H1 (cell line): ENCODE measurements at regions not wholly inside any gene's neighbourhood (a gene's known extent, or its start where the extent isn't known, plus 50 kb on each side); places are given as distances from the start of the nearest gene placed in this dataset.

Experiments used
- KDM5A ChIP-seq: fragments of 200-600 bp; IDR thresholded peaks from 2 replicates; pipeline ENCODE4 v1.7.1; 2012; ENCODE audit warnings: mild to moderate bottlenecking, low read length, inconsistent platforms, mixed read lengths
- NRF1 ChIP-seq: IDR thresholded peaks from 2 replicates; pipeline ENCODE4 v1.6.1; 2011; ENCODE audit warnings: mild to moderate bottlenecking, low read depth, low read length, improper control_type of control experiment
- POLR2AphosphoS5 ChIP-seq: IDR thresholded peaks from 2 replicates; pipeline ENCODE4 v1.6.1; 2011; ENCODE audit warnings: low read depth, low read length
- RAD21 ChIP-seq, 2 experiments: IDR thresholded peaks in 1 of 2; conservative IDR thresholded peaks in 1 of 2; 2 replicates each; pipeline ENCODE4 v1.6.1; 2011; ENCODE audit warnings: low read depth in 2 of 2, low read length in 2 of 2, improper control_type of control experiment in 1 of 2, inconsistent platforms in 1 of 2, mild to moderate bottlenecking in 1 of 2, moderate library complexity in 1 of 2
- TF ChIP-seq, protein P1 (sequence below): fragments of 300-600 bp; sonication (generic); IDR thresholded peaks from 2 replicates; pipeline ENCODE4 v1.7.1; 2012; ENCODE audit warnings: low read length, moderate library complexity, mild to moderate bottlenecking, inconsistent platforms; ENCODE audit not compliant: insufficient replicate concordance

DNA sequence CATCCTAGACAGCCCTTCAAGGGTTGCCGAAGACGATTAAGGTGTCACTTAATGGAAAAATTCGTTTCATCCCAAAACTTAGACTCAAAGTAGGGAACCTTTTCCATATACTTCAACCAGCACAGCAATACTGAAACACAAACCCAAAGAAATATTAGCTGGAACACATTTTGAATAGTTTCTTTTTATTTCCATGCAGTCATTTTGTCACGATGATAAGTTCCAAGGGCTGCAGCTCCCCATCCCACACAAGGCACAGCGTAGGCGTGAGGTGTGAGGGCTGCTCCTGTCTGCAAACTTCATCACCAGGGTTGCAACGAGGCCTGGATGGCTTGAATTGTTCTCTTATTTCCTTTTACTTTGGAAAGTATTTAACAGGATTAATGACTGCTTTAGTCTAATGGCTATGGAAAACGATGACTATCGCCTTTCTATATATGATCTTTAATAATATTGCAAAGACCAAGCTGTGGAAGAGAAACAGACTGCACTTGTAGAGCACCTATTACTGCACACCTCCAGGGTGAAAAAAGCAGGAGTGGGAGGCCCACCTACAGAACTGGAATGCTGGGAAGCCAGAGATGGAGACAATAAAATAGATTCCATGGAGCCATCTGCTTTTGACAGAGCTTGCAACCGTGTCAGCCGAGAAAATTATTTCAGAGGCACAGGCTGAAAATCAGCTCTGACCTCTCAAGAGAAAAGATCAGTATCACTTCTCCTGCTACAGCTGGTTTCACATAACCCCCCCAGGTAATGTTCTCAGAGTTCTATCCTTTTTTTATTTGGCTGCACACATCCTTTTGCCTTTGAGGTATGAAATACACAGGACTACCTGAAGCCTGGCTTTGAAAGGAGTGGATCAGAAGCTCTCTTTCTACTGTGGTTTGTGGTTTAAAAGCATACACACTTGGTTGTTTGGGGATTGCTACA, 274.5 kb upstream of the NBEA start (continued):
- TF ChIP-seq, protein P1, sequence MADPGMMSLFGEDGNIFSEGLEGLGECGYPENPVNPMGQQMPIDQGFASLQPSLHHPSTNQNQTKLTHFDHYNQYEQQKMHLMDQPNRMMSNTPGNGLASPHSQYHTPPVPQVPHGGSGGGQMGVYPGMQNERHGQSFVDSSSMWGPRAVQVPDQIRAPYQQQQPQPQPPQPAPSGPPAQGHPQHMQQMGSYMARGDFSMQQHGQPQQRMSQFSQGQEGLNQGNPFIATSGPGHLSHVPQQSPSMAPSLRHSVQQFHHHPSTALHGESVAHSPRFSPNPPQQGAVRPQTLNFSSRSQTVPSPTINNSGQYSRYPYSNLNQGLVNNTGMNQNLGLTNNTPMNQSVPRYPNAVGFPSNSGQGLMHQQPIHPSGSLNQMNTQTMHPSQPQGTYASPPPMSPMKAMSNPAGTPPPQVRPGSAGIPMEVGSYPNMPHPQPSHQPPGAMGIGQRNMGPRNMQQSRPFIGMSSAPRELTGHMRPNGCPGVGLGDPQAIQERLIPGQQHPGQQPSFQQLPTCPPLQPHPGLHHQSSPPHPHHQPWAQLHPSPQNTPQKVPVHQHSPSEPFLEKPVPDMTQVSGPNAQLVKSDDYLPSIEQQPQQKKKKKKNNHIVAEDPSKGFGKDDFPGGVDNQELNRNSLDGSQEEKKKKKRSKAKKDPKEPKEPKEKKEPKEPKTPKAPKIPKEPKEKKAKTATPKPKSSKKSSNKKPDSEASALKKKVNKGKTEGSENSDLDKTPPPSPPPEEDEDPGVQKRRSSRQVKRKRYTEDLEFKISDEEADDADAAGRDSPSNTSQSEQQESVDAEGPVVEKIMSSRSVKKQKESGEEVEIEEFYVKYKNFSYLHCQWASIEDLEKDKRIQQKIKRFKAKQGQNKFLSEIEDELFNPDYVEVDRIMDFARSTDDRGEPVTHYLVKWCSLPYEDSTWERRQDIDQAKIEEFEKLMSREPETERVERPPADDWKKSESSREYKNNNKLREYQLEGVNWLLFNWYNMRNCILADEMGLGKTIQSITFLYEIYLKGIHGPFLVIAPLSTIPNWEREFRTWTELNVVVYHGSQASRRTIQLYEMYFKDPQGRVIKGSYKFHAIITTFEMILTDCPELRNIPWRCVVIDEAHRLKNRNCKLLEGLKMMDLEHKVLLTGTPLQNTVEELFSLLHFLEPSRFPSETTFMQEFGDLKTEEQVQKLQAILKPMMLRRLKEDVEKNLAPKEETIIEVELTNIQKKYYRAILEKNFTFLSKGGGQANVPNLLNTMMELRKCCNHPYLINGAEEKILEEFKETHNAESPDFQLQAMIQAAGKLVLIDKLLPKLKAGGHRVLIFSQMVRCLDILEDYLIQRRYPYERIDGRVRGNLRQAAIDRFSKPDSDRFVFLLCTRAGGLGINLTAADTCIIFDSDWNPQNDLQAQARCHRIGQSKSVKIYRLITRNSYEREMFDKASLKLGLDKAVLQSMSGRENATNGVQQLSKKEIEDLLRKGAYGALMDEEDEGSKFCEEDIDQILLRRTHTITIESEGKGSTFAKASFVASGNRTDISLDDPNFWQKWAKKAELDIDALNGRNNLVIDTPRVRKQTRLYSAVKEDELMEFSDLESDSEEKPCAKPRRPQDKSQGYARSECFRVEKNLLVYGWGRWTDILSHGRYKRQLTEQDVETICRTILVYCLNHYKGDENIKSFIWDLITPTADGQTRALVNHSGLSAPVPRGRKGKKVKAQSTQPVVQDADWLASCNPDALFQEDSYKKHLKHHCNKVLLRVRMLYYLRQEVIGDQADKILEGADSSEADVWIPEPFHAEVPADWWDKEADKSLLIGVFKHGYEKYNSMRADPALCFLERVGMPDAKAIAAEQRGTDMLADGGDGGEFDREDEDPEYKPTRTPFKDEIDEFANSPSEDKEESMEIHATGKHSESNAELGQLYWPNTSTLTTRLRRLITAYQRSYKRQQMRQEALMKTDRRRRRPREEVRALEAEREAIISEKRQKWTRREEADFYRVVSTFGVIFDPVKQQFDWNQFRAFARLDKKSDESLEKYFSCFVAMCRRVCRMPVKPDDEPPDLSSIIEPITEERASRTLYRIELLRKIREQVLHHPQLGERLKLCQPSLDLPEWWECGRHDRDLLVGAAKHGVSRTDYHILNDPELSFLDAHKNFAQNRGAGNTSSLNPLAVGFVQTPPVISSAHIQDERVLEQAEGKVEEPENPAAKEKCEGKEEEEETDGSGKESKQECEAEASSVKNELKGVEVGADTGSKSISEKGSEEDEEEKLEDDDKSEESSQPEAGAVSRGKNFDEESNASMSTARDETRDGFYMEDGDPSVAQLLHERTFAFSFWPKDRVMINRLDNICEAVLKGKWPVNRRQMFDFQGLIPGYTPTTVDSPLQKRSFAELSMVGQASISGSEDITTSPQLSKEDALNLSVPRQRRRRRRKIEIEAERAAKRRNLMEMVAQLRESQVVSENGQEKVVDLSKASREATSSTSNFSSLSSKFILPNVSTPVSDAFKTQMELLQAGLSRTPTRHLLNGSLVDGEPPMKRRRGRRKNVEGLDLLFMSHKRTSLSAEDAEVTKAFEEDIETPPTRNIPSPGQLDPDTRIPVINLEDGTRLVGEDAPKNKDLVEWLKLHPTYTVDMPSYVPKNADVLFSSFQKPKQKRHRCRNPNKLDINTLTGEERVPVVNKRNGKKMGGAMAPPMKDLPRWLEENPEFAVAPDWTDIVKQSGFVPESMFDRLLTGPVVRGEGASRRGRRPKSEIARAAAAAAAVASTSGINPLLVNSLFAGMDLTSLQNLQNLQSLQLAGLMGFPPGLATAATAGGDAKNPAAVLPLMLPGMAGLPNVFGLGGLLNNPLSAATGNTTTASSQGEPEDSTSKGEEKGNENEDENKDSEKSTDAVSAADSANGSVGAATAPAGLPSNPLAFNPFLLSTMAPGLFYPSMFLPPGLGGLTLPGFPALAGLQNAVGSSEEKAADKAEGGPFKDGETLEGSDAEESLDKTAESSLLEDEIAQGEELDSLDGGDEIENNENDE: no peak
- no peak for TF ChIP-seq NRF1
- no peak for TF ChIP-seq RAD21 (IDR thresholded peaks at IDR 0.05 in 1 of 2, conservative IDR thresholded peaks at IDR 0.05 in 1 of 2; ENCODE audit: low read depth in 2 of 2, low read length in 2 of 2)
- no peak for TF ChIP-seq POLR2AphosphoS5
- TF ChIP-seq KDM5A: no peak
- TF ChIP-seq, all 59 proteins: peak for 0
